ENCODE measurements at regions not wholly inside any gene's neighbourhood (a gene's known extent, or its start where the extent isn't known, plus 50 kb on each side); places are given as distances from the start of the nearest gene placed in this dataset.

GRCh38 chr7:26457696-26458327, 166.2 kb downstream of the SNX10 start:
- no peaks in the 10 kb centered on the region for H3K9me3 ChIP-seq (ENCODE audit: control insufficient read depth in 4 of 4, low read length in 3 of 4)
- no peak overlapping the region for H3K9ac ChIP-seq (ENCODE audit: low read depth in 1 of 2, low read length in 2 of 2)
- H3K27ac ChIP-seq (ENCODE audit: low read depth in 1 of 2, low read length in 2 of 2) = no peak overlapping the region
- no peaks in the 10 kb centered on the region for H3K4me1 ChIP-seq (ENCODE audit: control insufficient read depth in 4 of 4, insufficient read depth in 4 of 4, low read length in 3 of 4)
- no peaks in the 10 kb centered on the region for H3K27me3 ChIP-seq (ENCODE audit: control insufficient read depth in 4 of 4, insufficient read depth in 4 of 4, low read length in 3 of 4)
- TF ChIP-seq, protein P1, sequence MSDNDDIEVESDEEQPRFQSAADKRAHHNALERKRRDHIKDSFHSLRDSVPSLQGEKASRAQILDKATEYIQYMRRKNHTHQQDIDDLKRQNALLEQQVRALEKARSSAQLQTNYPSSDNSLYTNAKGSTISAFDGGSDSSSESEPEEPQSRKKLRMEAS (IDR thresholded peaks at IDR 0.05) = no peak
- TF ChIP-seq FOXA2 (IDR thresholded peaks at IDR 0.05) (no peak), JUND (IDR thresholded peaks at IDR 0.05) (no peak)
- H3K4me3 ChIP-seq (ENCODE audit: low read depth in 1 of 3, low read length in 3 of 3) = no peak overlapping the region
- no peaks in the 10 kb centered on the region for H3K36me3 ChIP-seq (ENCODE audit: control insufficient read depth in 4 of 4, insufficient read depth in 3 of 4, low read depth in 1 of 4, low read length in 3 of 4)
- WGBS = 77% methylated on average over 7 of the region's 7 CpGs
- no peak for DNase-seq (ENCODE audit: low spot score)

DNA sequence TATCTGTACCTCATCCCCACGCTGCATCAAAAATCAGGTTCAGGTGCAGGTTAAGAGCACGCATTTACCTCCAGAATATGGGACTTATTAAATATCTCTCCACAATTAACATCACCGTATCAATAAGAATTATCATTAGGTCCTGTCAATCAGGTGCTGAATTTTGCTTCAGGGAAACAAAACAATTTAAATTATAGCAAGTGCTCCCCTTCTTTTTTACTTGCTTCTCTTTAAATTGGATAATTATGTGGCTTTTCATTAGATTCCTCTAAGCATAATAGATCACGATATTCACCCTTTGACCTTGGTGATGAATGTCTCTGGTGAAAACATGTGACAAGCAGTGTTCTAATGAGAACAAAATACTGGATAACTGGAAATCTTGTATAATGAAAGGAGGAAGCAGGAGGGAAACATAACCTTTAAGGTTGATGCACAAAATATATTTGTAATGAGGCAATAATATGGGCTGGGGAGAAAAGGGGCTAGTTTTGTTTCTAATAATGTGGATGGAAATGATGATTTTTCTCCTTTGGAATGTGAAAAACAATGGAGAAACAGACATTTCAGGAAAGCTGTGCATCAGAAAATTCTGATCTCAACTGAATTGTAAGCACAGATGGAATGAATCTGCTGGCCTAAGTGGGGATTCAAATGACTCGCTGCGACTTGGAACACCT, 166.9 kb downstream of the SNX10 start:
- no peaks in the 10 kb centered on the region for H3K9me3 ChIP-seq (ENCODE audit: control insufficient read depth in 4 of 4, low read length in 3 of 4)
- WGBS = 94% methylated on average over 6 of the region's 6 CpGs

GRCh38 chr7:26459540-26460193, 168.0 kb downstream of the SNX10 start:
- WGBS = 85% methylated on average over 5 of the region's 5 CpGs
- TF ChIP-seq HNF4A (conservative IDR thresholded peaks at IDR 0.05) = no peak
- TF ChIP-seq JUND (IDR thresholded peaks at IDR 0.05) = no peak
- TF ChIP-seq TAF1 (conservative IDR thresholded peaks at IDR 0.05) = no peak
- TF ChIP-seq, protein P2, sequence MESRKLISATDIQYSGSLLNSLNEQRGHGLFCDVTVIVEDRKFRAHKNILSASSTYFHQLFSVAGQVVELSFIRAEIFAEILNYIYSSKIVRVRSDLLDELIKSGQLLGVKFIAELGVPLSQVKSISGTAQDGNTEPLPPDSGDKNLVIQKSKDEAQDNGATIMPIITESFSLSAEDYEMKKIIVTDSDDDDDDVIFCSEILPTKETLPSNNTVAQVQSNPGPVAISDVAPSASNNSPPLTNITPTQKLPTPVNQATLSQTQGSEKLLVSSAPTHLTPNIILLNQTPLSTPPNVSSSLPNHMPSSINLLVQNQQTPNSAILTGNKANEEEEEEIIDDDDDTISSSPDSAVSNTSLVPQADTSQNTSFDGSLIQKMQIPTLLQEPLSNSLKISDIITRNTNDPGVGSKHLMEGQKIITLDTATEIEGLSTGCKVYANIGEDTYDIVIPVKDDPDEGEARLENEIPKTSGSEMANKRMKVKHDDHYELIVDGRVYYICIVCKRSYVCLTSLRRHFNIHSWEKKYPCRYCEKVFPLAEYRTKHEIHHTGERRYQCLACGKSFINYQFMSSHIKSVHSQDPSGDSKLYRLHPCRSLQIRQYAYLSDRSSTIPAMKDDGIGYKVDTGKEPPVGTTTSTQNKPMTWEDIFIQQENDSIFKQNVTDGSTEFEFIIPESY (IDR thresholded peaks at IDR 0.05) = no peak
- TF ChIP-seq CTCF (IDR thresholded peaks at IDR 0.05; ENCODE audit: low read depth, low read length, missing input control) = no peak
- TF ChIP-seq FOXA2 (IDR thresholded peaks at IDR 0.05) = no peak
- TF ChIP-seq GABPA (IDR thresholded peaks at IDR 0.05 in 1 of 2, conservative IDR thresholded peaks at IDR 0.05 in 1 of 2) = no peak
- DNase-seq (ENCODE audit: low spot score) = no peak
- Histone ChIP-seq H3K27me3 (ENCODE audit: control insufficient read depth in 4 of 4, insufficient read depth in 4 of 4, low read length in 3 of 4) (no peaks in the 10 kb centered on the region), H3K36me3 (ENCODE audit: control insufficient read depth in 4 of 4, insufficient read depth in 3 of 4, low read depth in 1 of 4, low read length in 3 of 4) (no peaks in the 10 kb centered on the region), H3K27ac (ENCODE audit: low read depth in 1 of 2, low read length in 2 of 2) (no peak overlapping the region), H3K4me1 (ENCODE audit: control insufficient read depth in 4 of 4, insufficient read depth in 4 of 4, low read length in 3 of 4) (no peaks in the 10 kb centered on the region), H3K9ac (ENCODE audit: low read depth in 1 of 2, low read length in 2 of 2) (no peak overlapping the region), H3K9me3 (ENCODE audit: control insufficient read depth in 4 of 4, low read length in 3 of 4) (no peaks in the 10 kb centered on the region), H3K4me3 (ENCODE audit: low read depth in 1 of 3, low read length in 3 of 3) (no peak overlapping the region)

More for the DNA sequence above, 166.9 kb downstream of the SNX10 start:
- Histone ChIP-seq H3K9ac (ENCODE audit: low read depth in 1 of 2, low read length in 2 of 2) (no peak overlapping the region), H3K36me3 (ENCODE audit: control insufficient read depth in 4 of 4, insufficient read depth in 3 of 4, low read depth in 1 of 4, low read length in 3 of 4) (no peaks in the 10 kb centered on the region), H3K27me3 (ENCODE audit: control insufficient read depth in 4 of 4, insufficient read depth in 4 of 4, low read length in 3 of 4) (no peaks in the 10 kb centered on the region), H3K27ac (ENCODE audit: low read depth in 1 of 2, low read length in 2 of 2) (no peak overlapping the region), H3K4me1 (ENCODE audit: control insufficient read depth in 4 of 4, insufficient read depth in 4 of 4, low read length in 3 of 4) (no peaks in the 10 kb centered on the region), H3K4me3 (ENCODE audit: low read depth in 1 of 3, low read length in 3 of 3) (no peak overlapping the region)
- TF ChIP-seq FOXA2 (IDR thresholded peaks at IDR 0.05) (no peak), HNF4A (conservative IDR thresholded peaks at IDR 0.05) (no peak), CTCF (IDR thresholded peaks at IDR 0.05; ENCODE audit: low read depth, low read length, missing input control) (no peak), EGR1 (IDR thresholded peaks at IDR 0.05; ENCODE audit: low read depth in 2 of 2) (no peak)
- TF ChIP-seq, protein P1 (IDR thresholded peaks at IDR 0.05) = no peak
- no peak for DNase-seq (ENCODE audit: low spot score)
